ENCODE measurements at regions not wholly inside any gene's neighbourhood (a gene's known extent, or its start where the extent isn't known, plus 50 kb on each side); places are given as distances from the start of the nearest gene placed in this dataset.

- WGBS (ENCODE audit: insufficient coverage, insufficient replicate concordance, low lambda C conversion rate, missing lambda C conversion rate), result 0% methylated on average over 1 of the region's 1 CpG
- POLR2A ChIA-PET, result no interaction called here
- Histone ChIP-seq H3K4me3 (no peak overlapping the region), H3K4me1 (ENCODE audit: control insufficient read depth, insufficient read depth, low read length) (no peaks in the 10 kb centered on the region), H2AFZ (ENCODE audit: control insufficient read depth, low read depth, low read length) (no peak overlapping the region), H3K79me2 (ENCODE audit: control insufficient read depth, insufficient read depth, low read length) (no peaks in the 10 kb centered on the region), H3K36me3 (ENCODE audit: control insufficient read depth in 2 of 2, insufficient read depth in 2 of 2, low read length in 1 of 2) (no peaks in the 10 kb centered on the region), H3K9ac (ENCODE audit: control insufficient read depth, insufficient read depth, low read length) (no peak overlapping the region), H4K20me1 (ENCODE audit: control insufficient read depth, insufficient read depth) (no peaks in the 10 kb centered on the region), H3K27ac (ENCODE audit: control insufficient read depth, insufficient read depth) (no peak overlapping the region), H3K9me3 (replicated peaks; ENCODE audit: control insufficient read depth, insufficient read depth, low read length) (no peaks in the 10 kb centered on the region), H3K27me3 (replicated peaks in 1 of 2; ENCODE audit: control insufficient read depth in 2 of 2, insufficient read depth in 2 of 2, low read length in 1 of 2) (no peaks in the 10 kb centered on the region), H3K4me2 (ENCODE audit: control insufficient read depth, insufficient read depth) (no peak overlapping the region)
- TF ChIP-seq, protein P1, sequence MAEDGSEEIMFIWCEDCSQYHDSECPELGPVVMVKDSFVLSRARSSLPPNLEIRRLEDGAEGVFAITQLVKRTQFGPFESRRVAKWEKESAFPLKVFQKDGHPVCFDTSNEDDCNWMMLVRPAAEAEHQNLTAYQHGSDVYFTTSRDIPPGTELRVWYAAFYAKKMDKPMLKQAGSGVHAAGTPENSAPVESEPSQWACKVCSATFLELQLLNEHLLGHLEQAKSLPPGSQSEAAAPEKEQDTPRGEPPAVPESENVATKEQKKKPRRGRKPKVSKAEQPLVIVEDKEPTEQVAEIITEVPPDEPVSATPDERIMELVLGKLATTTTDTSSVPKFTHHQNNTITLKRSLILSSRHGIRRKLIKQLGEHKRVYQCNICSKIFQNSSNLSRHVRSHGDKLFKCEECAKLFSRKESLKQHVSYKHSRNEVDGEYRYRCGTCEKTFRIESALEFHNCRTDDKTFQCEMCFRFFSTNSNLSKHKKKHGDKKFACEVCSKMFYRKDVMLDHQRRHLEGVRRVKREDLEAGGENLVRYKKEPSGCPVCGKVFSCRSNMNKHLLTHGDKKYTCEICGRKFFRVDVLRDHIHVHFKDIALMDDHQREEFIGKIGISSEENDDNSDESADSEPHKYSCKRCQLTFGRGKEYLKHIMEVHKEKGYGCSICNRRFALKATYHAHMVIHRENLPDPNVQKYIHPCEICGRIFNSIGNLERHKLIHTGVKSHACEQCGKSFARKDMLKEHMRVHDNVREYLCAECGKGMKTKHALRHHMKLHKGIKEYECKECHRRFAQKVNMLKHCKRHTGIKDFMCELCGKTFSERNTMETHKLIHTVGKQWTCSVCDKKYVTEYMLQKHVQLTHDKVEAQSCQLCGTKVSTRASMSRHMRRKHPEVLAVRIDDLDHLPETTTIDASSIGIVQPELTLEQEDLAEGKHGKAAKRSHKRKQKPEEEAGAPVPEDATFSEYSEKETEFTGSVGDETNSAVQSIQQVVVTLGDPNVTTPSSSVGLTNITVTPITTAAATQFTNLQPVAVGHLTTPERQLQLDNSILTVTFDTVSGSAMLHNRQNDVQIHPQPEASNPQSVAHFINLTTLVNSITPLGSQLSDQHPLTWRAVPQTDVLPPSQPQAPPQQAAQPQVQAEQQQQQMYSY (CRISPR knock-in tag; IDR thresholded peaks at IDR 0.05), result no peak
- TF ChIP-seq CHD4 (IDR thresholded peaks at IDR 0.05), result no peak
- TF ChIP-seq NR2F1 (conservative IDR thresholded peaks at IDR 0.05), result no peak
- TF ChIP-seq ESRRA (IDR thresholded peaks at IDR 0.05; ENCODE audit: low read length), result no peak
- TF ChIP-seq RB1 (IDR thresholded peaks at IDR 0.05; ENCODE audit: borderline replicate concordance), result no peak
- no peak for TF ChIP-seq USF1 (IDR thresholded peaks at IDR 0.05; ENCODE audit: borderline replicate concordance, extremely low read length, insufficient read depth, low read depth, low read length)
- no peak for TF ChIP-seq IRF3 (IDR thresholded peaks at IDR 0.05)
- FAIRE-seq, result no peak
- in situ Hi-C loops (cut with MboI) (no loop called here), intact Hi-C loops (cut with micrococcal nuclease; ENCODE audit: unreplicated experiment) (no loop called here)
- DNase-seq (ENCODE audit: low read depth, low spot score), result no peak
- RAD21 ChIA-PET (ENCODE audit: unreplicated experiment), result no interaction called here
- SMC1A ChIA-PET (ENCODE audit: uncharacterized antibody, unreplicated experiment), result no interaction called here
- BruUV-seq (replicated peaks), result no TSS peak
- no peak for ATAC-seq
- CTCF ChIA-PET, result no interaction called here
Measured at GRCh38 chr2:240239325-240239724, 98.9 kb upstream of the OTOS start.

Measured in GM12878 (cell line).